ENCODE measurements at regions not wholly inside any gene's neighbourhood (a gene's known extent, or its start where the extent isn't known, plus 50 kb on each side); places are given as distances from the start of the nearest gene placed in this dataset.

DNA sequence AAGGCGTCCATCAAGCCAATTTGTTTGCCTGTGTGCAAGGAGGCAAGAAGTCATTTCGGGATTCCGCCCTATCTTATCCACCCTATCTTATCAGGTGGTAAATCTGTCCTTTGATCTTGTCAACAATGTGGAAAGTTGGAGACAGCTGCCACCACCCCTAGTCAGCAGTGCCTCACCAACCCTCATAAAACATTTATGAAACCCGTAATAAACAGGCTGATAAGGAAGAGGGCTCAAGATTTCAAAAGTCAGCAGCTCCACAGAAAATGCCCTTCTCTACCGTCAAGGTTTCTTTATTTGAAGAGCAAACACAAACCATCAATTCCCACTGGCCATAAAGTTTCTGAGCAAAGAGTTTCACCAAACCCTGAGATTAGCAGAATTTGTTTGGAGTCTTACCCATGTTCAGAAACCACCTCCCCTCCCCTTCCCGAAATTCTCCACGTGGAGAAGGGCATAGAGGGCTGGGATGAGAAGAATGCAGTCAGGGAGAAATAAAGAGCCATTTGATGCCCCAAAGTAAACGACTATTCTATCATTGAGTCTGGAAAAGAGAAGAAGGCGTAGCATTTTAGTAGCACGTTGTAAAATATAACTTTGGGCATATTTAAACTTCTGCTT, 196.0 kb upstream of the GPR12 start:
- TF ChIP-seq, protein P1, sequence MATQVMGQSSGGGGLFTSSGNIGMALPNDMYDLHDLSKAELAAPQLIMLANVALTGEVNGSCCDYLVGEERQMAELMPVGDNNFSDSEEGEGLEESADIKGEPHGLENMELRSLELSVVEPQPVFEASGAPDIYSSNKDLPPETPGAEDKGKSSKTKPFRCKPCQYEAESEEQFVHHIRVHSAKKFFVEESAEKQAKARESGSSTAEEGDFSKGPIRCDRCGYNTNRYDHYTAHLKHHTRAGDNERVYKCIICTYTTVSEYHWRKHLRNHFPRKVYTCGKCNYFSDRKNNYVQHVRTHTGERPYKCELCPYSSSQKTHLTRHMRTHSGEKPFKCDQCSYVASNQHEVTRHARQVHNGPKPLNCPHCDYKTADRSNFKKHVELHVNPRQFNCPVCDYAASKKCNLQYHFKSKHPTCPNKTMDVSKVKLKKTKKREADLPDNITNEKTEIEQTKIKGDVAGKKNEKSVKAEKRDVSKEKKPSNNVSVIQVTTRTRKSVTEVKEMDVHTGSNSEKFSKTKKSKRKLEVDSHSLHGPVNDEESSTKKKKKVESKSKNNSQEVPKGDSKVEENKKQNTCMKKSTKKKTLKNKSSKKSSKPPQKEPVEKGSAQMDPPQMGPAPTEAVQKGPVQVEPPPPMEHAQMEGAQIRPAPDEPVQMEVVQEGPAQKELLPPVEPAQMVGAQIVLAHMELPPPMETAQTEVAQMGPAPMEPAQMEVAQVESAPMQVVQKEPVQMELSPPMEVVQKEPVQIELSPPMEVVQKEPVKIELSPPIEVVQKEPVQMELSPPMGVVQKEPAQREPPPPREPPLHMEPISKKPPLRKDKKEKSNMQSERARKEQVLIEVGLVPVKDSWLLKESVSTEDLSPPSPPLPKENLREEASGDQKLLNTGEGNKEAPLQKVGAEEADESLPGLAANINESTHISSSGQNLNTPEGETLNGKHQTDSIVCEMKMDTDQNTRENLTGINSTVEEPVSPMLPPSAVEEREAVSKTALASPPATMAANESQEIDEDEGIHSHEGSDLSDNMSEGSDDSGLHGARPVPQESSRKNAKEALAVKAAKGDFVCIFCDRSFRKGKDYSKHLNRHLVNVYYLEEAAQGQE (IDR thresholded peaks at IDR 0.05; ENCODE audit: low read depth), result no peak
- TF ChIP-seq EGR1 (IDR thresholded peaks at IDR 0.05), result no peak
